ENCODE measurements at regions not wholly inside any gene's neighbourhood (a gene's known extent, or its start where the extent isn't known, plus 50 kb on each side); places are given as distances from the start of the nearest gene placed in this dataset.
"Not testable (repeated sequence)": the region's sequence is repeated elsewhere in the genome, so short reads cannot be mapped to it uniquely, and the experiment has no call there.

- DNase-seq (ENCODE audit: extremely low read depth, low read depth) = no peak
These were observed 292.6 kb upstream of the SPTLC3 start for GRCh38 chr20:12715991-12716680.

DNA sequence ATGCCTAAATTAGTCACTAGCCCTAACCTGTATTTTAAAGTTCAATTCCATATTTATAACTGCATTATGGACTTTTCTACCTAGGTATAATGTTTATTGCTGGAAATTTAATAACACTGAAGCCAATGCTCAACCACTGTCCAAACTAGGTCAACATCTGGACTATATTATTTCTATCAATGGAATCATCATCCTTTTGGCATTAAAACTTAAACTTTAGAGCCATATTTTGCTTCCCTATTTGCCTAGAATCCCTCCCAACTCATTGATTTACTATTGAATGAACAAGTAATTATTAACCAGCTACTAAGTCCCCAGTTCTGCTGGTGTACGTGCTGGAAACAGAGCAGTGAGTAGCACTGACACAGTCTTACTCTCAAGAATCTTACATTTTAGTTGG, 291.7 kb upstream of the SPTLC3 start:
- no peak for DNase-seq (ENCODE audit: extremely low read depth, low read depth)

DNA sequence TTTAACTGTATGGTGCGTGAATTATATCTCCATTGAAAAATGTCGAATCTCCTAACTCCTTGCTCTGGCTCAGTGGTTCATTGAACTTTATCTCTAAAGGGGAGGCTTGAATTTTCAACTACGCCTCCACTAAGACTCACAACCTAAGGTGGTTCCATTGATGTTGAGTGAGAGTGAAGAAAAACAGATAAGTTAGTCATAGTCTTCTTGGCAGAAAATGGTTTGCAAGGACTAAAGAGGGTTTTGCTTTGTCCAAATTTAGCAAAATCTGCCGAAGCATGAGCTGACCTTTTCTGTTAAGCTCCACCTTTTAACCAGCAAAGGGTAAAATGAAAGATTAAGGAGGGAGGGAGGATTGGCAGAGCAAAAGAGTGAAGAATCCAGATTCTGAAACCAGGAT, 290.2 kb upstream of the SPTLC3 start:
- DNase-seq (ENCODE audit: extremely low read depth, low read depth) = no peak

DNA sequence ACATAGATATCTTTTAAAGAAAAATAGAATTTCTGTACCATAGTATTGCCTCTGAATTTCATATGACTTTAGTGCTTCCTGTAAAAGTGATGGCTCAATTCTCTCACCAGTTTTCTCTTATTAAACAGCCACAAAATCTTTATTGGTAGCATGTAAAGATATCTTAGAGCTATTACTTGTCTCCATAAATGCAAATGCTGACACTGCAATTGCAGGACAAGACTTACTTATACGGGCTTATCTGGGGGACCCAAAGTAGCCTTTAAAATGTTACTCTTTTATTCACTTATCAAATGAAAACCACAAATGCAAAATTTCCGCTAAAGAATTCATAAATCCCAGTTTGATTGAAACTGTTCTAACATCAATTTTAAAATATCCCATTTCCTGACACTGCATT, 287.1 kb upstream of the SPTLC3 start:
- no peak for DNase-seq (ENCODE audit: extremely low read depth, low read depth)

DNA sequence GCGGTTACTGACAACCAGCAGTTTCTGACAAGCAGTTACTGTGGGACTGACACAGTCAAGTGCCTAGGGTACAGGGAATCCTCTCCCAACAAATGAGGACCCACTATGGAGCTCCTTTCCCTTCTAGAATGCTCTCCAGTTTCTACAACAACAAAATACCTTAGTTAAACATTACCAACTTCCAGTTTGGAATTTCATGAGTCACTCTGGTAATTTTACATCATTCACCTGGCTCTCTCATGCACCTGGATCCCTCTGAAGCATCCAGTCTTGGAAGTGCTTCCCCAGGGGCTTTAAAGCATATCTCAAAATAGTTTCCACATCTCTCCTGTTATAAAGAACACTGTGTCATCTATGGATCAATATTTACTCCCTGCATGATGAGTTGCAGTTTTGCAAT, 286.7 kb upstream of the SPTLC3 start:
- no peak for DNase-seq (ENCODE audit: extremely low read depth, low read depth)

DNA sequence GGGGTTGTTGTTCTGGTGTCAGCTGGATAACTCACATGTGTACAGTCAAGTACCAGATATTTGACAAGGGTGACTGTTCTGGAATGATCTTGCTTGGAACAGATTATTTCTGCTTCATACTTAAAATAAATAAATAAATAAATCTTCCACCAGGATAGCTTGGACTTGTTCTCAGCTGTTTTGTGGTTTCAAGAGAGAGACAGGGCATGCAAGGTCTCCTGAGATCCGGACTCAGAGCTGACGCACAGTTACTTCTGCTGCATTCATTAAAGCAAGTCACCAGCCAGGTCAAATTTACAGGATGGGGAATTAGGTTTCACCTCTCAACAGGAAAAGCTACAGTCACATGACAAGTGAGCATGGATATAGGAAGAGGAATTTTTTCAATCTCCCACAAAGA, 285.0 kb upstream of the SPTLC3 start:
- no peak for DNase-seq (ENCODE audit: extremely low read depth, low read depth)

DNA sequence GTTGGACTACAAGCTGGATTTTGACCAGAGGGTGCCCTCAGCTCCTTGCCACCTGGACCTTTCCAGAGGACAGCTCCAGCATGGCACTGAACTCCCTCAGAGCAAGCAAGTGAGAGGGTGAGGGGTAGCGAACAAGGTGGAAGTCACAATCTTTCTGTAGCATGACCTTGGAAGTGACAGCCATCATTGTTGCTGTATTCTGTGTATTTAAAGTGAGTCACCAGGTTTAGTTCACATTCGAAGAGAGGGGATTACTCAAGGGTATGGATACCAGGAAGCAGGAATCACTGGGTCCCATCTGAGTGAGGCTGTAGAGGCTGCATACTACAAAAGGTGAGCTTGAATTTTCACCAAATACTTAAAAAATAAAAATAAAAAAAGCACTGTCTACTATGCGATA, 280.0 kb upstream of the SPTLC3 start:
- DNase-seq (ENCODE audit: extremely low read depth, low read depth) = no peak

- no peak for DNase-seq (ENCODE audit: extremely low read depth, low read depth)
These were observed 279.4 kb upstream of the SPTLC3 start for GRCh38 chr20:12729326-12729725.

DNA sequence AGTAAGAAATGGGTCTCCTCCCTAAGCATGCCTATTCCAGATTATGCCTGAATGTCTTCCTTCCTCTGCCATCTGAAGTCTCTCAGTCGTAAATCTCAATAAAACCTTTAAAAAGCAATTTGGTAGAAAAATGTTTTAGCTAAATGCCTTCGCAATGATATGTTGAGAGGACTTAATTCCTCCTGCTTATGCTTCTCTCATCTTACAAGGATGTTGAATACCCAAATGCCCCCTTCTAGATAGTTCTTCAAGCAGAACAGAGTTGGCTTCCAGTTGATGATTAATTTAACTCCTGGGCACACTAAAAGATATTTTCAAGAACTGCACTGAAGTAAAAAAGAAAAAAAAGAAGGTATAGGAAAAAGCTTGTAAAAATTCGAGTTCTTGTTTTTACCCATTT, 275.0 kb upstream of the SPTLC3 start:
- DNase-seq (ENCODE audit: extremely low read depth, low read depth) = no peak

- no peak for DNase-seq (ENCODE audit: extremely low read depth, low read depth)
These were observed 271.3 kb upstream of the SPTLC3 start for GRCh38 chr20:12737497-12737896.

DNA sequence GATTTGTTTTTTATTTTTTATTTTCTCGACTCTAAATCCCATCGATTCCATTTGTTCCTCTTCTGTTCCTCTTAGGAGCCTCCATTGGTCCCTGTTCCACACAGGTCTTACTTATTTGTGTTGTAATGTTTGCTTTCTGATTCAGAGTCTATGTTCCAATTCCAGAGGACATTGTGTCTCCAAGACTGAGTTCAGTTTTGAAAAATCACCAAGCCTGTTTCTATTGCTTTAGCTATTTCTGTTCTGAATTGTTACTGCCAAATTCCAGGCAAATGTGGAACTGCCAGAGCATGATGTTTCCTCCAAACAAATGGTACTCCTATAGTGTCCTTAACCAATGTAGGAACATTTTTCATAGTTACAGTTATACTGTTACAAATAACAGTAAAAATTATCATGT, 270.9 kb upstream of the SPTLC3 start:
- no peak for DNase-seq (ENCODE audit: extremely low read depth, low read depth)

GRCh38 chr20:12740647-12741046, 268.1 kb upstream of the SPTLC3 start:
- no peak for DNase-seq (ENCODE audit: extremely low read depth, low read depth)

GRCh38 chr20:12744037-12744436, 264.7 kb upstream of the SPTLC3 start:
- DNase-seq (ENCODE audit: extremely low read depth, low read depth) = no peak

GRCh38 chr20:12748359-12748994, 260.3 kb upstream of the SPTLC3 start:
- no peak for DNase-seq (ENCODE audit: extremely low read depth, low read depth)

DNA sequence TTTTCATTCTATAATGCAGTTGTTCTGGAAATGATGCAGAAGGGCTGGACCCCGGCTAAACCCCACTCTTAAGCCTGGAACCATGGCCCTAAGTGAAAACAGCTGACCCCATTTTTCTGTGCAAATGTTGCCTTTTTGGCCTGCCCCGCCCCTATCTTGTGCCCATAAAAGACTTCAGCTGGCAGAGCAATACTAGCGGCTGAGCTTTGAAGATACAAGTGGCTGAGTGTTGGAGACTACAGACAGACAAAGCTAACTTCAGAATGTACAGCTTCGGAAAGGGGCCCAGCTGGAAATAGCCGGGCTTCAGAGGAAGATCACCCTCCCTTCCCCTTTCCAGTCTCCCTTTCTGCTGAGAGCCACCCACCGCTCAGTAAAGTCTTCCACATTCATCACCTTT, 258.6 kb upstream of the SPTLC3 start:
- no peak for DNase-seq (ENCODE audit: extremely low read depth, low read depth)

GRCh38 chr20:12752900-12753693, 255.7 kb upstream of the SPTLC3 start:
- DNase-seq (ENCODE audit: extremely low read depth, low read depth) = not testable (repeated sequence)

DNA sequence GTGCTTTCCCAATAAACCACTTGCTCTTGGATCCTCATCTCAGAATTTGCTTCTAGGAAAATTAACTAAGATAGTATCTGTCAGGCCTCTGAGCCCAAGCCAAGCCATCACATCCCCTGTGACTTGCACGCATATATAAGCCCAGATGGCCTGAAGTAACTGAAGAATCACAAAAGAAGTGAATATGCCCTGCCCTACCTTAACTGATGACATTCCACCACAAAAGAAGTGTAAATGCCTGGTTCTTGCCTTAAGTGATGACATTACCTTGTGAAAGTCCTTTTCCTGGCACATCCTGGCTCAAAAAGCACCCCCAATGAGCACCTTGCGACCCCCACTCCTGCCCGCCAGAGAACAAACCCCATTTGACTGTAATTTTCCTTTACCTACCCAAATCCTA, 255.0 kb upstream of the SPTLC3 start:
- DNase-seq (ENCODE audit: extremely low read depth, low read depth) = not testable (repeated sequence)

DNA sequence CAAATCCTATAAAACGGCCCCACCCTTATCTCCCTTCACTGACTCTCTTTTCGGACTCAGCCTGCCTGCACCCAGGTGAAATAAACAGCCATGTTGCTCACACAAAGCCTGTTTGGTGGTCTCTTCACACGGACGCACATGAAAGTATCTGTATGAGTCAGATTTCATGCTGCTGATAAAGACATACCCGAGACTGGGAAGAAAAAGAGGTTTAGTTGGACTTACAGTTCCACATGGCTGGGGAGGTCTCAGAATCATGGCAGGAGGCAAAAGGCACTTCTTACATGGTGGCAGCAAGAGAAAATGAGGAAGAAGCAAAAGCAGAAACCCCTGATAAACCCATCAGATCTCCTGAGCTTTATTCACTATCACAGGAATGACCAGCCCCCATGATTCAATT, 249.3 kb upstream of the SPTLC3 start:
- not testable (repeated sequence) for DNase-seq (ENCODE audit: extremely low read depth, low read depth)

- DNase-seq (ENCODE audit: extremely low read depth, low read depth) = no peak
These were observed 246.0 kb upstream of the SPTLC3 start for GRCh38 chr20:12762725-12763124.

DNA sequence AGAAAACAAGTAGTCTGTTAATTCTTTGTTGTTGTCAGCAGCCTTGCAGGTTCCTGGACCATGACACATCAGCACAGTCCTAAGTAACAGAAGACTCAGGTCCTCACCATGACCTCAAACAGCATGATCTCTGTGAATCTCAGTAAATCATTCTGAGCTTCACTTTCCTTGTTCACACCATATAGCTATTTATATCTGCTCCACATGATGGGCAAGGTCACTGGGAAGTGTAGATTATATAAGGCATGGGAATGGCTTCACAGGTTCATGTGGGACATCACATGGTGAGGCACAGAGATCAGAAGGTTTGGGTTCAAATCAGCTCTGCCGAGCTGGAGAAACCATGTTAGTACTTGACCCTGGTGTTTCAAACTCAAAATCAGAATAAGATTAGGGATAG, 245.4 kb upstream of the SPTLC3 start:
- DNase-seq (ENCODE audit: extremely low read depth, low read depth) = no peak

- no peak for DNase-seq (ENCODE audit: extremely low read depth, low read depth)
These were observed 244.7 kb upstream of the SPTLC3 start for GRCh38 chr20:12764053-12764452.

- no peak for DNase-seq (ENCODE audit: extremely low read depth, low read depth)
These were observed 243.9 kb upstream of the SPTLC3 start for GRCh38 chr20:12764851-12765250.

Data from NCI-H460 (cell line).